ENCODE measurements at regions not wholly inside any gene's neighbourhood (a gene's known extent, or its start where the extent isn't known, plus 50 kb on each side); places are given as distances from the start of the nearest gene placed in this dataset.

DNA sequence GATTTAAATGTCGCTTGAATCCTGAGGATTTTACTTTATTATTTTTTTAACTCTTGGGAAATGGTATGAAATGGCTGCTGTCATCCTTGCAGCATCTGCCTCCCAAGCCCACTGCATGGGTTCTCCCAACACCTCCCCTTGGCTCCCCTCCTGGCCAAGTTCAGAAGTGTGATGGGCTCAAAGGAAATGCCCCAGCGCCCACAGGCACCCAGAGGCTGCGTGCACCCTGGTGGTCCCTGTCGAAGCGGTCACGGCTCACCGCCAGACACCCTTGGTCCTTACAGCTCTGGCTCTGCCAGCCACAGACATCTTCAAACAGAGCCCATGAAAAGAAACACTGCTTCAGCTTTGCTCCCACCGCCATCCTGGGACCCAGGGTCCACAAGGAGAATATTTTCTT is 334.7 kb downstream of the SOX9 start:
- no peaks in the 10 kb centered on the region for H3K27me3 Mint-ChIP-seq (ENCODE audit: unreplicated experiment)
- H3K4me1 Mint-ChIP-seq (ENCODE audit: unreplicated experiment): peaks cover 31% of the 10 kb centered on the region
- H3K4me3 Mint-ChIP-seq (ENCODE audit: unreplicated experiment): no peak overlapping the region
- no peak for DNase-seq (ENCODE audit: extremely low spot score, unreplicated experiment)
- TF ChIP-seq, protein P1, sequence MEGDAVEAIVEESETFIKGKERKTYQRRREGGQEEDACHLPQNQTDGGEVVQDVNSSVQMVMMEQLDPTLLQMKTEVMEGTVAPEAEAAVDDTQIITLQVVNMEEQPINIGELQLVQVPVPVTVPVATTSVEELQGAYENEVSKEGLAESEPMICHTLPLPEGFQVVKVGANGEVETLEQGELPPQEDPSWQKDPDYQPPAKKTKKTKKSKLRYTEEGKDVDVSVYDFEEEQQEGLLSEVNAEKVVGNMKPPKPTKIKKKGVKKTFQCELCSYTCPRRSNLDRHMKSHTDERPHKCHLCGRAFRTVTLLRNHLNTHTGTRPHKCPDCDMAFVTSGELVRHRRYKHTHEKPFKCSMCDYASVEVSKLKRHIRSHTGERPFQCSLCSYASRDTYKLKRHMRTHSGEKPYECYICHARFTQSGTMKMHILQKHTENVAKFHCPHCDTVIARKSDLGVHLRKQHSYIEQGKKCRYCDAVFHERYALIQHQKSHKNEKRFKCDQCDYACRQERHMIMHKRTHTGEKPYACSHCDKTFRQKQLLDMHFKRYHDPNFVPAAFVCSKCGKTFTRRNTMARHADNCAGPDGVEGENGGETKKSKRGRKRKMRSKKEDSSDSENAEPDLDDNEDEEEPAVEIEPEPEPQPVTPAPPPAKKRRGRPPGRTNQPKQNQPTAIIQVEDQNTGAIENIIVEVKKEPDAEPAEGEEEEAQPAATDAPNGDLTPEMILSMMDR (IDR thresholded peaks at IDR 0.05): no peak
- no peak overlapping the region for H3K27ac Mint-ChIP-seq (ENCODE audit: unreplicated experiment)
- no peaks in the 10 kb centered on the region for H3K9me3 Mint-ChIP-seq (ENCODE audit: unreplicated experiment)
- H3K36me3 Mint-ChIP-seq (ENCODE audit: unreplicated experiment): no peaks in the 10 kb centered on the region

DNA sequence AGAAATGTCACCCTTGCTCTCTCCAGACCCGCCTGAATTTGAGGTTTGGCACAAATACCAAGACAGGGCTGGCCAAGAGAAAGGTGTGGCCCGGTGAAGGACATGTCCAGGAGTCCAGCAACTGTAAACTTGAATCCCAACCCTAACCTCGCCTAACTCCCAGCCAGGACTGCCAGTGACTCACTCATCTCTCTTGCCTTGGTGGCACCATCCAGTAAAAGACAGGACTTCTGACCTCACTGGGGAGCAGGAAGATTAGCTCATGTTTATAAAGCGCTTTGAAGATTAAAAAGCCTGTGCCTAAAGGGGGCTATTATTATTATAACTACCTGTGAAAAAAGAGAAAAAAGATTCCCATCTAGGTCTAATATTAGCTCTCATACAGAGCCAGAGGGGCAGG is 335.3 kb downstream of the SOX9 start:
- Mint-ChIP-seq H3K27ac (ENCODE audit: unreplicated experiment) (no peak overlapping the region), H3K9me3 (ENCODE audit: unreplicated experiment) (no peaks in the 10 kb centered on the region), H3K4me1 (ENCODE audit: unreplicated experiment) (peaks cover 35% of the 10 kb centered on the region), H3K4me3 (ENCODE audit: unreplicated experiment) (no peak overlapping the region), H3K27me3 (ENCODE audit: unreplicated experiment) (no peaks in the 10 kb centered on the region), H3K36me3 (ENCODE audit: unreplicated experiment) (no peaks in the 10 kb centered on the region)
- TF ChIP-seq, protein P1 (IDR thresholded peaks at IDR 0.05): no peak
- no peak for DNase-seq (ENCODE audit: extremely low spot score, unreplicated experiment)

DNA sequence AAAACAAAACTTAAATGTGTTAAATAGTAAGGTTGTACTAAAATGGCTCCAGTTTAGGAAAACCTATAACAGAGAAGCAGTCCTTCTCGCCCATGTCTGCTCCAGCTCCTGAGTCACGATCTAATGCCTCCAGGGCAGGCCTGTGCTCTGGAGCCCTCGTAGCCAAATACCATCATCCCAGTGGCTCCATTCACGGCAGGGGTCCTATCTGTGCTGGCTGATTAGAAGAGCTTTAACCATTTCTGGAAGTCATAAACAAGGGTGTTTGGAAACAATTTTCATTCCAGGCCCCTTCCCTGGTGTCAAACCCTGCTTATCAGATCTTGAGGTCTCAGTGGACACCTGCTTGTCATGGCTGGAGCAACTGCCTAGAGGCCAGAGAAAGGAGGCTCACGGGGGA is 336.9 kb downstream of the SOX9 start:
- TF ChIP-seq, protein P1 (IDR thresholded peaks at IDR 0.05): no peak
- Mint-ChIP-seq H3K9me3 (ENCODE audit: unreplicated experiment) (no peaks in the 10 kb centered on the region), H3K36me3 (ENCODE audit: unreplicated experiment) (no peaks in the 10 kb centered on the region), H3K27ac (ENCODE audit: unreplicated experiment) (no peak overlapping the region), H3K27me3 (ENCODE audit: unreplicated experiment) (no peaks in the 10 kb centered on the region), H3K4me1 (ENCODE audit: unreplicated experiment) (peaks cover 48% of the 10 kb centered on the region), H3K4me3 (ENCODE audit: unreplicated experiment) (no peak overlapping the region)
- DNase-seq (ENCODE audit: extremely low spot score, unreplicated experiment): no peak

DNA sequence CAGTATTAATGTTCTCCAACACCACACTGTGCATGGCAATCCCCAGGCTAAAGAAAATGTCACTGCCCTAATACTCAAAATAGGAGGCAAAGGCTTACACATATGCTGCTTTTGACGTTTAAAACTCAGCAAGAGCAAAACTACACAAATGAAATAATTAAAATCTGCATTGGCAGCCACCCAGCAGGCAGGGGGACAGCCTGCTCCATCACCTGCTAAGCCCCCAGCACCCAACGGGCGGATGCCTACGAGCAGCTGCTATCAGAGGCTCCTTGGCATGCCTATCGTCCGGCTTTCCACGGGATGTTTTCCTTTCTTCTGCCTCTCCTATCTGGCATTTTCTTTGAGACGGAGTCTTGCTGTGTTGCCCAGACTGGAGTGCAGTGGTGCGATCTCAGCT is 337.5 kb downstream of the SOX9 start:
- no peak overlapping the region for H3K4me3 Mint-ChIP-seq (ENCODE audit: unreplicated experiment)
- no peak overlapping the region for H3K27ac Mint-ChIP-seq (ENCODE audit: unreplicated experiment)
- TF ChIP-seq, protein P1 (IDR thresholded peaks at IDR 0.05): no peak
- no peak for DNase-seq (ENCODE audit: extremely low spot score, unreplicated experiment)
- H3K27me3 Mint-ChIP-seq (ENCODE audit: unreplicated experiment): no peaks in the 10 kb centered on the region
- no peaks in the 10 kb centered on the region for H3K36me3 Mint-ChIP-seq (ENCODE audit: unreplicated experiment)
- H3K9me3 Mint-ChIP-seq (ENCODE audit: unreplicated experiment): no peaks in the 10 kb centered on the region
- H3K4me1 Mint-ChIP-seq (ENCODE audit: unreplicated experiment): peaks cover 49% of the 10 kb centered on the region

DNA sequence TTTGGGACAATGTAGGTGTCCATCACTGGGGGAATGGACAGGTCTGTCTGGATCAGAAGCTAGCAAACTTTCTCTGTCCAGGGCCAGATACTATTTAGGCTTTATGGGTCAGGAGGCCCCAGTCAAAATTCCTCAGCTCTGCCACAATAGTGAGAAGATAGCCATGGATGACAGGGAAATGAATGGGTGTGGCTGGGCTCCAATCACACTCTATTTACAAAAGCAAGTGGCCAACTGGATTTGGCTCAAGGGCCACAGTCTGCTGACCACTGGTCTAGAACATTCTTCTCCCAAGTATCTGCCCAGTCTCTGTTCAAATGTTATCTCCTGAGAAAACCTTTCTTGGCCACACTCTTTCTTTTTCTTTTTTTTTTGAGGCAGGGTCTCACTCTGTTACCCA is 339.9 kb downstream of the SOX9 start:
- Mint-ChIP-seq H3K4me3 (ENCODE audit: unreplicated experiment) (no peak overlapping the region), H3K36me3 (ENCODE audit: unreplicated experiment) (no peaks in the 10 kb centered on the region), H3K4me1 (ENCODE audit: unreplicated experiment) (peaks cover 57% of the 10 kb centered on the region), H3K27me3 (ENCODE audit: unreplicated experiment) (no peaks in the 10 kb centered on the region), H3K9me3 (ENCODE audit: unreplicated experiment) (no peaks in the 10 kb centered on the region), H3K27ac (ENCODE audit: unreplicated experiment) (no peak overlapping the region)
- no peak for DNase-seq (ENCODE audit: extremely low spot score, unreplicated experiment)
- TF ChIP-seq, protein P1 (IDR thresholded peaks at IDR 0.05): no peak
